ENCODE measurements at regions not wholly inside any gene's neighbourhood (a gene's known extent, or its start where the extent isn't known, plus 50 kb on each side); places are given as distances from the start of the nearest gene placed in this dataset.

GRCh38 chr6:115677198-115677597, 383.5 kb downstream of the FRK start:
- DNase-seq (ENCODE audit: insufficient read length, low spot score) = no peak
- TF ChIP-seq CTCF (IDR thresholded peaks at IDR 0.05; ENCODE audit: insufficient read depth, missing control alignments) = no peak
- no peak for FAIRE-seq

DNA sequence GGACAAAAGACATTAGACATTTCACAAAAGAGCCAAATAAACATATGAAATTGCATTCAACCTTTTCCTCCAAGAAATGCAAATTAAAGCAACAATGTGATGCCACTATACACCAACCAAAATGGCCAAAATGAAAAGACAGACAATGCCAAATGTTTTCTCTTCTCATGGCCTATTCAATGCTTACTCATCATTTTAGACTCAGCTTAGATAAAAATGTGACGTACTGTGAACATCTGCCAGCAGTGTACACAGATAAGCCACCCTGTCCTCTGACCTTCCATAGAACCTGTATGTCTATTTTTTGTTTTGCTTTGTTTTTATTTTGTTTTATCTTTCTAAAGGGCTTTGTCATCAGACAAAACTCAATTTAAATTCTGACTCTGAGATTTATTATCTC, 385.2 kb downstream of the FRK start:
- no peak for FAIRE-seq
- DNase-seq (ENCODE audit: insufficient read length, low spot score) = no peak
- no peak for TF ChIP-seq CTCF (IDR thresholded peaks at IDR 0.05; ENCODE audit: insufficient read depth, missing control alignments)

DNA sequence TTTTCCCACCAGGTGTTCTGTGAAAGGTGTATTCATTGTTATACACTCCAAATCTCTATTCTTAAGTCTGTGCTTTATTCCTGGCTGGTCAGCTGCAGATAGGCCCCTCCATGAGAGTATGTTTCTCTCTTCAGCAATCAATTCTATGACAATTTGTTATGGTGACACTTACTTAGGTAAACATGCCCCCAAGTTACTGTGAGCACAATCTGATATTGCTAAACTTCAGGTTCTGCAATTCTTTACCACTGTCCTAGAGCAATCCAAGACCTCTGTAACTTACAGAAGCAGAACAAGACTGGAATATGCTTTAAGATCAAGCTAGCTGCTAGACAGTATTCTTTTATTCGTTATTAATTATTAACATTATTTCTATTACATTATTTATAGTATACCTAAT, 391.9 kb downstream of the FRK start:
- DNase-seq (ENCODE audit: insufficient read length, low spot score) = no peak
- TF ChIP-seq CTCF (IDR thresholded peaks at IDR 0.05; ENCODE audit: insufficient read depth, missing control alignments) = no peak
- no peak for FAIRE-seq

- FAIRE-seq (no peak), DNase-seq (ENCODE audit: insufficient read length, low spot score) (no peak)
- TF ChIP-seq CTCF (IDR thresholded peaks at IDR 0.05; ENCODE audit: insufficient read depth, missing control alignments) = no peak
Observed at GRCh38 chr6:115668211-115668610, 392.5 kb downstream of the FRK start.

DNA sequence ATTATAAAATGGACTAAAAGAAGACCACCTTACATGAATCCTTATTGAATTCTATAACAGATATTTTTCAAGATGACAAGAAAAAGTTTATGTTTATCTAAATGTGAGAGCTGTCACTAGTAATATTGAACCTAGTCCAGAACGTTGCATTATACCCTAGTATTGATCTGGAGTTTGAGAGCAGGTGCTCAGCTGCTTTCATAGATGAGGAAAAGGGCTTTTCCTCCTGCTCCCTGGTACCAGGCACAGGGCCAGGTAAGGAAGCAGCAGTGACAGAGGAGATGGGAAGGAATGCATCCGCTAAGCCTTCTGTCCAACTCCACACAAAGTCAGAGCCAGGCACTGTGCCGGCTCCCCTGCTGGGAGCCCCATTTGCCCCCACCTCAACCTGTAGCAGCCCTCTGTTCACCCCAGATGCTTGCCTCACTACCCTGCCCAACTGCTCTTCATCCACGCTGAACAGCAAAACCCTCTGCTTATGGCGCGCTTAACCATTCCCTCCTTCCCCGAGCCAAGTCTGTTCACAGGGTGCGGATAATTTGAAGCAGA, 393.1 kb downstream of the FRK start:
- DNase-seq (ENCODE audit: insufficient read length, low spot score) (no peak), FAIRE-seq (no peak)
- no peak for TF ChIP-seq CTCF (IDR thresholded peaks at IDR 0.05; ENCODE audit: insufficient read depth, missing control alignments)

DNA sequence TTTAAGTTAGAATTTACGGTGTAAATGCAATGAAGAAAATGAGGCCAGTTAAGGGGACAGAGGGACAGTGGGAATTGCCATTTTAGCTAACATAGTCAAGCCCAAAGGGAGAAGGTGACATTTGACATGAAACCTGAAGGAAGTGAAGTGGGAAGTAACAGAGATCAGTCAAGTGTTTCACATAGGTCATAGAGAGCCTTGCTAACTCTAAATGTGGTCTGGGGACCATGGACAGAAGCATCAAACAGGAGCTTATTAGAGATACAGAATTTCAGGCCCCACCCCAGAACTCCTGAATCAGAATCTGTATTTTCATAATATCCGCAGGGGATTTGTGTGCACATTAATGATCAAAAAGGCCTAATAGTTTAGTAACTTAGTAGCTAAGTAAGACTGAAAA, 393.7 kb downstream of the FRK start:
- TF ChIP-seq CTCF (IDR thresholded peaks at IDR 0.05; ENCODE audit: insufficient read depth, missing control alignments) = no peak
- DNase-seq (ENCODE audit: insufficient read length, low spot score) (no peak), FAIRE-seq (no peak)

GRCh38 chr6:115665310-115665709, 395.4 kb downstream of the FRK start:
- DNase-seq (ENCODE audit: insufficient read length, low spot score) = no peak
- no peak for FAIRE-seq
- no peak for TF ChIP-seq CTCF (IDR thresholded peaks at IDR 0.05; ENCODE audit: insufficient read depth, missing control alignments)
